Liver (tissue), 3 donors: ENCODE measurements at regions not wholly inside any gene's neighbourhood (a gene's known extent, or its start where the extent isn't known, plus 50 kb on each side); places are given as distances from the start of the nearest gene placed in this dataset.

Source experiments
- ATF3 ChIP-seq: IDR thresholded peaks from 2 replicates; pipeline ENCODE4 v1.6.1; 2016; ENCODE audit warnings: antibody characterized with exemption
- CTCF ChIP-seq: fragments of 150-350 bp; IDR thresholded peaks from 2 replicates; pipeline ENCODE4 v1.5.1; 2017; ENCODE audit warnings: improper control_type of control experiment, low read depth, low read length; ENCODE audit not compliant: missing input control
- EGR1 ChIP-seq, 2 donors: IDR thresholded peaks; 2 replicates each; pipeline ENCODE4 v1.6.1; 2016 to 2018; ENCODE audit warnings: antibody characterized with exemption in 2 of 2, low read depth in 2 of 2
- HNF4A ChIP-seq, 2 donors: conservative IDR thresholded peaks; 2 replicates each; pipeline ENCODE4 v1.6.1; 2016; ENCODE audit warnings: antibody characterized with exemption in 2 of 2, mild to moderate bottlenecking in 2 of 2
- JUND ChIP-seq, 2 donors: IDR thresholded peaks; 2 replicates each; pipeline ENCODE4 v1.6.1; 2016; ENCODE audit warnings: antibody characterized with exemption in 2 of 2
- MAX ChIP-seq: IDR thresholded peaks from 2 replicates; pipeline ENCODE4 v1.6.1; 2016; ENCODE audit warnings: antibody characterized with exemption
- REST ChIP-seq: IDR thresholded peaks from 2 replicates; pipeline ENCODE4 v1.6.1; 2016; ENCODE audit warnings: antibody characterized with exemption, mild to moderate bottlenecking
- RXRA ChIP-seq, 2 donors: IDR thresholded peaks; 2 replicates each; pipeline ENCODE4 v1.6.1; 2017 to 2018; ENCODE audit warnings: antibody characterized with exemption in 2 of 2, mild to moderate bottlenecking in 1 of 2
- SP1 ChIP-seq: IDR thresholded peaks from 2 replicates; pipeline ENCODE4 v1.6.1; 2018; ENCODE audit warnings: antibody characterized with exemption, mild to moderate bottlenecking
- TAF1 ChIP-seq: conservative IDR thresholded peaks from 2 replicates; pipeline ENCODE4 v1.6.1; 2016; ENCODE audit warnings: antibody characterized with exemption, mild to moderate bottlenecking
- YY1 ChIP-seq: IDR thresholded peaks from 2 replicates; pipeline ENCODE4 v1.6.1; 2016; ENCODE audit warnings: antibody characterized with exemption, mild to moderate bottlenecking
- TF ChIP-seq, protein P1 (sequence below): IDR thresholded peaks from 2 replicates; pipeline ENCODE4 v1.6.1; 2016; ENCODE audit warnings: antibody characterized with exemption
- donor health status: healthy.
- donor health status: healthy.

DNA sequence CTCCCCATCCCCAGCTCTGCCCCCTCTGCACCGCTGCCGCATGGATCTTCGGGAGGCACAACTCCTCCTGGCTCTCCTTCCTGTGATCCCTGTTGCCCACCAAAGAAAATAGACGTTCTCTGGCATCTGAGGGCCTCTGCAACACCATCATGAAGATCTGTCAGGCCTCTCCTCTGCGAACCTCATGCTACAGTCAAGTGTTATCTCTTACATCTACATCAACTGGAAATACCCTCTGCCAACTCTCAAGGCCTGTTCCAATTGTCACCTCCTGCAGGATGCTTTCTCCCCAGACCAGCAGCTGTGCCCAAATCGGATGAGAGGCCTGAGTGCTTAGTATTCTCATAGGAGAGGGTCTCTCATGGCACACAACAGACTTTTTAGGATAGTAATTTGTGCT, 478.4 kb downstream of the BCL11A start:
- no peak for TF ChIP-seq EGR1 (IDR thresholded peaks at IDR 0.05; ENCODE audit: low read depth in 2 of 2)
- TF ChIP-seq CTCF = no peak
- TF ChIP-seq YY1 = no peak
- TF ChIP-seq, protein P1, sequence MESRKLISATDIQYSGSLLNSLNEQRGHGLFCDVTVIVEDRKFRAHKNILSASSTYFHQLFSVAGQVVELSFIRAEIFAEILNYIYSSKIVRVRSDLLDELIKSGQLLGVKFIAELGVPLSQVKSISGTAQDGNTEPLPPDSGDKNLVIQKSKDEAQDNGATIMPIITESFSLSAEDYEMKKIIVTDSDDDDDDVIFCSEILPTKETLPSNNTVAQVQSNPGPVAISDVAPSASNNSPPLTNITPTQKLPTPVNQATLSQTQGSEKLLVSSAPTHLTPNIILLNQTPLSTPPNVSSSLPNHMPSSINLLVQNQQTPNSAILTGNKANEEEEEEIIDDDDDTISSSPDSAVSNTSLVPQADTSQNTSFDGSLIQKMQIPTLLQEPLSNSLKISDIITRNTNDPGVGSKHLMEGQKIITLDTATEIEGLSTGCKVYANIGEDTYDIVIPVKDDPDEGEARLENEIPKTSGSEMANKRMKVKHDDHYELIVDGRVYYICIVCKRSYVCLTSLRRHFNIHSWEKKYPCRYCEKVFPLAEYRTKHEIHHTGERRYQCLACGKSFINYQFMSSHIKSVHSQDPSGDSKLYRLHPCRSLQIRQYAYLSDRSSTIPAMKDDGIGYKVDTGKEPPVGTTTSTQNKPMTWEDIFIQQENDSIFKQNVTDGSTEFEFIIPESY = no peak
- TF ChIP-seq MAX = no peak
- no peak for TF ChIP-seq SP1
- TF ChIP-seq ATF3 = no peak
- no peak for TF ChIP-seq REST
- no peak for TF ChIP-seq TAF1
- no peak for TF ChIP-seq HNF4A (conservative IDR thresholded peaks at IDR 0.05)
- TF ChIP-seq RXRA (IDR thresholded peaks at IDR 0.05) = no peak
- TF ChIP-seq JUND (IDR thresholded peaks at IDR 0.05) = no peak
